Activated CD4-positive, alpha-beta T cell treated with anti-CD3 and anti-CD28 coated beads, Interleukin-2, amount 50 U/mL, for 1 hour (primary cell): ENCODE measurements at regions not wholly inside any gene's neighbourhood (a gene's known extent, or its start where the extent isn't known, plus 50 kb on each side); places are given as distances from the start of the nearest gene placed in this dataset.
"Not testable (repeated sequence)": the region's sequence is repeated elsewhere in the genome, so short reads cannot be mapped to it uniquely, and the experiment has no call there.

ENCODE experiments used
- DNase-seq: peaks from one replicate; pipeline ENCODE4 v3.0.0-alpha.2; 2020

GRCh38 chr10:131363416-131363815 is 51.9 kb upstream of the TCERG1L start:
- no peak for DNase-seq

GRCh38 chr10:131371571-131371970 is 60.0 kb upstream of the TCERG1L start:
- DNase-seq: no peak

GRCh38 chr10:131381576-131381975 is 70.1 kb upstream of the TCERG1L start:
- DNase-seq: no peak

- not testable (repeated sequence) for DNase-seq
Observed at GRCh38 chr10:131385161-131385872, 73.8 kb upstream of the TCERG1L start.

- no peak for DNase-seq
Observed at GRCh38 chr10:131387018-131387529, 75.6 kb upstream of the TCERG1L start.

GRCh38 chr10:131391936-131392335 is 80.4 kb upstream of the TCERG1L start:
- no peak for DNase-seq

GRCh38 chr10:131396121-131397050 is 84.9 kb upstream of the TCERG1L start:
- no peak for DNase-seq

GRCh38 chr10:131398166-131398565 is 86.6 kb upstream of the TCERG1L start:
- DNase-seq: no peak

- no peak for DNase-seq
Observed at GRCh38 chr10:131399981-131400380, 88.5 kb upstream of the TCERG1L start.

- DNase-seq: no peak
Observed at GRCh38 chr10:131400513-131400912, 89.0 kb upstream of the TCERG1L start.

GRCh38 chr10:131402771-131403650 is 91.5 kb upstream of the TCERG1L start:
- DNase-seq: no peak

GRCh38 chr10:131403936-131404335 is 92.4 kb upstream of the TCERG1L start:
- no peak for DNase-seq

GRCh38 chr10:131404886-131405285 is 93.4 kb upstream of the TCERG1L start:
- DNase-seq: no peak

- DNase-seq: no peak
Observed at GRCh38 chr10:131406676-131407392, 95.3 kb upstream of the TCERG1L start.

- no peak for DNase-seq
Observed at GRCh38 chr10:131418681-131419080, 107.2 kb upstream of the TCERG1L start.

GRCh38 chr10:131419797-131420196 is 108.3 kb upstream of the TCERG1L start:
- no peak for DNase-seq

GRCh38 chr10:131420867-131421266 is 109.3 kb upstream of the TCERG1L start:
- DNase-seq: no peak

GRCh38 chr10:131421381-131421780 is 109.9 kb upstream of the TCERG1L start:
- DNase-seq: no peak

- no peak for DNase-seq
Observed at GRCh38 chr10:131422731-131423130, 111.2 kb upstream of the TCERG1L start.

GRCh38 chr10:131424053-131424452 is 112.5 kb upstream of the TCERG1L start:
- DNase-seq: no peak

- DNase-seq: no peak
Observed at GRCh38 chr10:131424836-131425491, 113.4 kb upstream of the TCERG1L start.
